Left kidney (tissue), 1 donor: ENCODE measurements at regions not wholly inside any gene's neighbourhood (a gene's known extent, or its start where the extent isn't known, plus 50 kb on each side); places are given as distances from the start of the nearest gene placed in this dataset.

Experiments used
- DNase-seq: peaks from one replicate; pipeline ENCODE4 v3.0.0-alpha.2; 2013

DNA sequence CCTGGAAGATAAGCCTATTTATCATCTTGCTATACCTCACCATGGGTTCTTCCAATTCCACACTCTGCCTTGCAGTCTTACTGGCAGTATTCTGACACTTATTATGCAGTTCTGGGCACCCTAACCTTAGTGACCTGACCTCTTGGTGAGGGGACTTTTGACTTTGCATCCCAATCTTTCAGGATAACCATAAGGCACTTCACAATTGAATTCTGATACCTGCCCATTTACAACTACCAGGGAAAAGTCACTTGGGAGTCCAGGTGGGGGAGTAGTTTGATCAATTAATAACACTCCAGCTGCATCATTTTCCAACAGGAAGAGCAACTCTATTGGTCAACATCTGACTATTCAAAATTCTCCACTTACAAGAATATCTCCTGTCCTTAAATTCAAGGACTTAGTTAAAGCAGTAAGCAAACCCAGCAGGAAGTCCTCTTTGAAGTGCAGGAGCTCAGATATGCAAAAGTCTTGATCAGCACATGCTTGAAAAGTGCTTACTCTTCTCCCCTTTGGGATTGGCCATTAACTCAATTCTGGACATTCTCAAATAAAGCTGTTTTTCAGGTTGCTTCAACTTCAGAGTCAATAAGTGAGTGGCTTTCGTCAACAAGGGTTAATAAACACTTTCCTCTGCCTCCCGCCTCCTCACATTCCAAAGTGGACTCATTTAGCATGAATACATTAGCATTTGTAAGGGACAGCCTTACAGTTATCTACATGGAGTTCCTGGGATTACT, 177.4 kb upstream of the NRIP1 start:
- DNase-seq = no peak

DNA sequence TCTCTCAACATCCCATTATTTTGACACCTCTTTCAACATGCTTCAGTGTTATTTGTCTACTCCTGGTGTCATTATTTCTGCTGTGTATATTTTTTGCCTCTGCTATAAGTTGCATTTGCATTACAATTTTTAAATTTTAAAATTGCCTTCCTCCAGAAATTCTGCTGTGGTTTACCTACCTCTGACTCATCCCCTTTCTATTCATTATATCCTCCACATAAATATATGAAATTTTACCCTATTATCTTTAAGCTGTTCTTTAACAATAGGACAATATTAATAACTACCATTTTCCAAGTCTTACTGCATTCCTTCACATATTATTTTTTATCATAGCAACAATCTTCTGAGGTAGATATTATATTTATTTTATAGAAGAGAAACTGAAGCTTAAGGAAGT, 178.1 kb upstream of the NRIP1 start:
- DNase-seq = no peak

DNA sequence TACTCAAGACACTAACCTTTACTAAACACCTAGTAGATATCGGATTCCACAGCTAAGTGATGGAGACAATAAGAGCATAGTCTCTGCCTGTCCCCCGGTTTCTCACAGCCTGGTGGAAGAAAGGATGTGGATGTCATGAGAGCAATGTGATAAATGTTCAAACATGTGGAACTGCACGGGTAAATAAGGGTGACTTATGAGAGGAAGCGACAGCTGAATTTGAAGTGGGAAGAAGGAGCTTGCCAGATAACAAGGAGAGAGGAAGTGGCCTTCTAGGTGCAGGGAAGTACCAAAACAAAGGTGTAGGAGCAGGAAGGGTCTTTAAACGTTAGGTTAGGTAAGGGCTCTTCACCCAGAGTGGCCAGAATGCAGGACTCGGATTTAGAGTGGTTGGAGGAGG, 178.6 kb upstream of the NRIP1 start:
- no peak for DNase-seq

DNA sequence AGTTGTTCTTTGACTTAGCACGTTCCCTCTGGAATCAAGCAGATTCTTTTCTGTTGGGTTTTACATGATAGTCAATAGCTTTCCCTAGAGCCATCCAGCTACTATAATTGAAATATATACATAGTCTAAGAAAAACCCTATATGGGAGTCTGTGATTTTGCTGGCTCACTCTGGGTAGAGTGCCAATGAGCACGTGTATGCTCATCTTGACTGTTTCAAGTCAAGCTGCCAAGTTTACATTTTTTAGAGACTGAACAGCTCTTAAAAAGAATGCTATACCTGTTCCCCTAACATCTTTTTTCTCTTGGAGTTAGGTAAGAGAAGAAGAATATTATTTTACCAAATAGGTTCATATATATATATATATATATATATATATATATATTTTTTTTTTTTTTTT, 182.8 kb upstream of the NRIP1 start:
- no peak for DNase-seq

GRCh38 chr21:15249285-15249993, 184.6 kb upstream of the NRIP1 start:
- no peak for DNase-seq

GRCh38 chr21:15250384-15250783, 185.6 kb upstream of the NRIP1 start:
- DNase-seq = no peak

DNA sequence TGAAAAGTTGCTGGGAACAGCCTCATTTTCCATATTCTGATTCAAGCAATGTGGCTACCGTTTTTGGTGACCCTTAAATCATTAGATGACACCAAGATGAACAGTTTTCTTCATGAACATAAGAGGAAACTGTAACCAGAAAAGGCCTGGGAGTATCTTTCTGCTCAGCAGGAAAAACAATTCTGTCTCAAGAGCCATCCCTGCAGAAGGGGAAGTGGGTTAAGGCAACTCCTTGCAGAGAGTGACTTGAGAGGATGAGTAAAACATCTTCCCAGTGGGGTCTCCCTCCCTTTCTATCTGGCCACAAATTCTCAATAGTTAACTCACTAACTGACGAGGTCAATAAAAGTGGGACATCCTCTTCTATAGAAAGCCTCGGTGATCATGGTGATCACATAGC, 187.6 kb upstream of the NRIP1 start:
- DNase-seq = no peak

DNA sequence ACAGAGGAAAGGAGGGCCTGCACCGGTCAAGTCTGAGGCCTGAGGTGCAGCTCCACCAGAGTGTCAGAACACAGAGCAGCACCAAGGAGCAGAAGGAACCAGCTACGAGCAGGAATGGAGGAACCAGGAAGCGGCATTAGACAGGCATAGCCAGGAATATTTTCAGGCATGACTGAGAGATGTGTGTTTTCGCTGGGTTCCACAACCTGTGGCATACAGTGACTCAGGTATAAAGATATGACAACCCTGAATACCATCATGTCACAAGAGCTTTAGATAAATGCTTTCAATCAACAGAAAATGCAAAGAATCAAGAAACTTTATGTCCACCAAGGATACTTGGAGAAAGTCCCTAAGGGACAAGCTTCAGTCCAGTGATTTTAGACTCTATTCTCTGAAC, 189.3 kb upstream of the NRIP1 start:
- no peak for DNase-seq

DNA sequence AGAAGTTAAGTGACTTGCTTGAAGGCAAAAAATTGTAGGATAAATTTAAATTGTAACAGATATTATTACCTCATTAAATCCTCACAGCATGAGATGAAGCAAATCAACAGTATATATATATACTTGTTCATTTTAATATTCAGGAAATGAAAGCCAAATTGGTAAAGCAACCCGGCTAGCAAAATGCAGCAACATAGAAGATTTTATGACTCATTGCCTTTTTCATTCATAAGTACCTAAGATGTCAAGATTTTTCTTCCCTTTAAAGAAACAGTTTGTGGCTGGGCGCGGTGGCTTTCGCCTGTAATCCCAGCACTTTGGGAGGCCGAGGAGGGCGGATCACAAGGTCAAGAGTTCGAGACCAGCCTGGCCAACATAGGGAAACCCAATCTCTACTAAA, 190.5 kb upstream of the NRIP1 start:
- no peak for DNase-seq

GRCh38 chr21:15255763-15256162, 191.0 kb upstream of the NRIP1 start:
- DNase-seq = no peak

DNA sequence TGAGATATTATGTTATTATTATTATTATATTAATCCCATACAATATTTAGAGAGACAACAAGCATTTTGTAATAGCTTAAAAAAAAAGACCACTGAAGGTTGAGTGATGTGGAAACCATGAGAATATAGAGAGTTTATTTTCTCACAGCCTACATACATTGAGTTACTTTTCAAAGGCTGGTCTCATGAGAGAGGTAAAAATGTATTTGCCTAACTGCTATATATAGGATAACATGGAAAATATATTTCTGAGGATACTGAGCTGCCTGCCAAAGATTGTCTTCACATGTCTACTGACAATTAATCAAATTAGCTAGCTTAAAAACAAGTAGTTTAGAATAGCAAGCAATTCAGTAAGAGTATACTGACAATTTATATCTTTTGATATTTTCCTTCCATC, 192.2 kb upstream of the NRIP1 start:
- DNase-seq = no peak

GRCh38 chr21:15257646-15258045, 192.8 kb upstream of the NRIP1 start:
- no peak for DNase-seq

- DNase-seq = no peak
Measured at GRCh38 chr21:15259824-15260223, 195.0 kb upstream of the NRIP1 start.

DNA sequence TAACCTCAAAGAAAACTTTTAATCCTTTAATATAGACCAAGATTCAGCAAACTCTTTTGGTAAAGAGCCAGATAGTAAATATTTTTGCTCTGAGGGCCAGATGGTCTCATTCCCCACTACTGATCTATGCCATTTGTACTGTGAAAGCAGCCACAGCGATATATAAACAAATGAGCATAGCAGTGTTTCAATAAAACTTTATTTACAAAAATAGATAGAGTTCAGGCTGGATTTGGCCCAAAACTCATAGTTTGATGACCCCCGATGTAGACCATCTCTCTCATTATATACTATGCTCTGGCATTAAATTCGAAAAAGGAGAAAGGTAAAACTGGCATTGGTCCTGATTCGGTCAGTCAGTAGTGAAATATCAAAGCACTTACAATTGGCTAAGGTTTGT, 195.8 kb upstream of the NRIP1 start:
- DNase-seq = no peak

DNA sequence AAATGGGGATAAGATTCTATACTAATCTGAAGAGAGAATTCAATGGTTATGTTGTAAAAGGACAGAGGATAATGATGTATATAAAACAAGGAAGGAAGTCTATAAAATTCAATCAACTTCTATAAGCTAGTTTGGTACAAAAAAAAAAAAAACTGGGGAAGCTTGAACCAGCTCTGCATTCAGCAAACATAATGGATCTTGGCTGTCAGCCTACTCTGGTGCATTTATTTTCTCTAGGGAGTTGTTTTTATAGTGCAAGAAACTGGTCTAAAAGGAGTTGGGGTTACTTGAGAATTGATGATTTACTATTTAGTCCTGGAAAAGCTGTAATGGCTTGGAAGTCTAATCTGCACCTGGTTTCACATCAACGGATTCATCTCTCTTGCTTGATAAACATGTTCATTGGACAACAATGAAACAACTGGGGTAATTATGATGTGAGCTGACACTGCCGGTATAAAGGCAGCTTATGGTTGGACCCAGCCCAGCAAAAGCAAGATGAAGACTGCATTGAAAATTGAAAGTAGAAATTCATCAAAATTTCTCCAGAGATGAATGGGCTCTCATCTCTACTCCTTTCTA, 199.4 kb upstream of the NRIP1 start:
- DNase-seq = no peak

DNA sequence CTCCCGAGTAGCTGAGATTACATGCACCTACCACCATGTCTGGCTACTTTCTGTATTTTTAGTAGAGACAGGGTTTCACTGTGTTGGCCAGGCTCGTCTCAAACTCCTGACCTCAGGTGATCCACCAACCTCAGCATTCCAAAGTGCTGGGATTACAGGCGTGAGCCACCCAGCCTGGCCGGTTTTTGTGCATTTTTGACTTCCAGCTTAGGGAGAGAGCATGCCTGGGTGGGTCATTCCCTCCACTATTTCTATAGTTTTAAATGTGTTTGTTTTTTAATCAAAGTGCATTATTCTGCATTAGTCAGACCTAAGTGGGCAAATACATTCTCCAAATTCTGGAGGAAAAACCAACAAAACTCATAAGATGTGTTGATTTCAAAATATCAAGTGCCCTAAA, 207.4 kb upstream of the NRIP1 start:
- DNase-seq = no peak

GRCh38 chr21:15272591-15272990, 207.8 kb upstream of the NRIP1 start:
- DNase-seq = no peak

GRCh38 chr21:15273244-15273643, 208.4 kb upstream of the NRIP1 start:
- DNase-seq = no peak

GRCh38 chr21:15274701-15275485, 210.1 kb upstream of the NRIP1 start:
- no peak for DNase-seq

DNA sequence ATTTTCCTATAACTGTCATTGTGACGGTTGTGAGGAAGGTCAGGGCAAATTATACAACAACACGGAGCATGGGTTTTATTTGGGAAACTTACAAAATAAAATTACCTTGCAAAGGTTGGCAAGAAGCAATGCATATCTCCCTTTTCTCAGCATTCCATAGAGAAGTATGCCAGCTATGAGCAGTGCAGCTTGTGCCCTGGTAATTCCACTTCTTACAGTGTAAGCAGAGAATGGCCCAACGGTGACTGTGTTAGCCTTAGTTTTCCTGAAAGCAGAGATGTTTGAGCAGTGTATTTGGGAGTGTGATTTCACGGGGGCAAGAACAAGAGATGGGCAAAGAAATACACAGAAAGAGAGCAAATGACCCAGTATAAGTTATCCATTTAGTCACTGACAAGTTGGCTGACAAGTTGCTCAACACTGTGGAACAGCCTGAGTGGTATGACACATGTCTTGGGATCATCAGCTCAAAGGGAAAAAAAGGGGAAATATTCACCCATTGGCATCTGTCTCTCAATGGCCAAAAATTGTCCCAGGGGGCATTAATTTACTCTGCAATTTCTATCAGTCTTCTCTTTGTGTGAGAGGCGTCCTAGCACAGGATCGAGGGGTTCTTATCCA, 210.9 kb upstream of the NRIP1 start:
- DNase-seq = no peak

- no peak for DNase-seq
Measured at GRCh38 chr21:15276243-15276642, 211.4 kb upstream of the NRIP1 start.

DNA sequence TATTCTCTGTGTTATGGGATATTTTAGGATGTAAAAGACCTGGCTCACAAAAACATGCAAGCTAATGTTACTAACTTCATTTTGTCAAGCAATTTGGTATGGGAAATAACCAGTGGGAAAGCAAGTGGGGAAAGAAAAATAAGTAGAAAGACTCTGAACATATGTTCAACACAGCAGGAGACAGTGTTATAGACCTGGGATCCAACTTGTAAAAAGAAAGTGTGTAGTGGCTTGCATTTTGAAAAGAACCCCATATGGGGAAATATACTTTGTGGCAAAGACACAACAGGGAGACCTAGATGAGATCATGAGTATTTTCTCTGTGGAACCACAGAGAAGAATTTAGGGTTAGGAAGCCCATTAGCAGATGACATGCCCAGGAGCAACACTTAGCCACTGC, 212.7 kb upstream of the NRIP1 start:
- no peak for DNase-seq
